ENCODE measurements at regions not wholly inside any gene's neighbourhood (a gene's known extent, or its start where the extent isn't known, plus 50 kb on each side); places are given as distances from the start of the nearest gene placed in this dataset.

DNA sequence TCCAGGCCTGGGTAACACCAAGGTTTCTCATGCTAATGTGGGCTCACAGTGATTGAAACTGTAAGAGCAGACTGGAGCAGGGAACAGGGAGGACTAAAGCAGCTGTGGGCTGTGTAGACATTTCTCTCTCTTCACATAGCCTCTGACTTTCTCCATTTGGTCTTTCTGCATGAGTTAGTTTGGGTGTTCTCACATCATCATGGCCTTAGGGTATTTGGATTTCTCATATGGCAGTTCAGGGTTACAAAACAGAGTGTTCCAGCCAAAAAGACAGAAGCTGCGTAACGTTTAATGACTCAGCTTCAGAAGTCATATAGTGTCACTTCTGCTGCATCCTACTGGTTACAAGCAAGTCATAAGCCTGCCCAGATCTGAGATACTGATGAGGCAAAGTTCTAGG is 52.0 kb upstream of the OSBPL8 start:
- no peak for DNase-seq (ENCODE audit: low read depth)

DNA sequence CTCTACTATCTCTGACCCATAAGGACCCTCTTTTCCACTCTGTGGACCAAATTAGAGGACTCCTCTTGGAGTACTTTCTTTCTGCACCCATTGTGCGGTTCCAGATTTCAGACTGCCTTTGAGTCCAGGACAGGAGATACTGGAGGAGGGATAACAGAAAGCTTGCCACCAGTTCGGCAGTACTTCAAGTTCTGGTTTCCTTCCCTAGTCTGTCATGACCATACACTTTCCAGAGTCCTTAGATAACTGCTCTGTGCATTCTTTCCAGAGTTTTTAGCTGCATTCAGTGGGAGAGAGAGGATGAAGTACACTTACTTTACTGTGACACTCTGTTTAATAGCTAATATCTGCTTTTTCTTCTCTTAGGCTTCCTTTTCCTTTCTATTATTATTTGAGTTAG is 54.8 kb upstream of the OSBPL8 start:
- no peak for DNase-seq (ENCODE audit: low read depth)

DNA sequence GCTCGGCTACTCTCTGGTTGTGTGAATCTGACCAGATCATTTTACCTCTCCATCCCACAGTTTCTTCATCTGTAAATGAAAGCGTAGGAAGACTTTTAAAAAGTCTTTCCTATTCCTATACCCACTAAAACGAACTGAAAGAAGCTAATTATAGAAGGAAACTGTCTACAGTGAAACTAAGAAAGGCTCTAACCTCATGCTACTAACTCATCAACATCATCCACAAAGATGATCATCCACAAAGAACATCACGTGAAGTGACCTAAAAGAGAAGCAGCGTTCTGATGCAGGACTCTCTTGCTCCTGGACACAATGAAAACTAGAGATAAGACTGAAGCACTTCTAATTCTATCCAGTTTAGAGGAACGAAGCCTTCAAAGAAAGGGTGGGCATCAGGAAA is 58.5 kb upstream of the OSBPL8 start:
- DNase-seq (ENCODE audit: low read depth): no peak

DNA sequence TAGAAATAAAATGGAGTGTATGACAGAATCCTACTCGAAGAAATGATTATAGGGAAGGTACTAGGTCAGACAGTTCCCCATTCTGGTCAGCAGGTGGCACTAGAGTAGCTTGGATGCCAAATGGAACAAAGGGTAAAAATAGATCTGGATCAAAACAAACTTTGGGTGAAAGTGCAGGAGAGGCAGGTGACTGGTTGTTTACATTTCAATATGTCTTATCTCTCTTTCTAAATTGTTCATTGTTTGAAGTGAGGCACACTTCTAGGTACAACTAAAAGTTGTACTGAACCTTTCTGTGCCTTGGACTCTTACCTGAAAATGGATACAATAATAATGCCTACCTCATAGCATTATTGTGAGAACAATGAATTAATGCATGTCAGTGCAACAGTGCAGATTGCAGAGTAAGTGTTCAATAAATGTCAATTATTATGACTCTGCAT is 62.0 kb upstream of the OSBPL8 start:
- DNase-seq (ENCODE audit: low read depth): peak; percentile 12

DNA sequence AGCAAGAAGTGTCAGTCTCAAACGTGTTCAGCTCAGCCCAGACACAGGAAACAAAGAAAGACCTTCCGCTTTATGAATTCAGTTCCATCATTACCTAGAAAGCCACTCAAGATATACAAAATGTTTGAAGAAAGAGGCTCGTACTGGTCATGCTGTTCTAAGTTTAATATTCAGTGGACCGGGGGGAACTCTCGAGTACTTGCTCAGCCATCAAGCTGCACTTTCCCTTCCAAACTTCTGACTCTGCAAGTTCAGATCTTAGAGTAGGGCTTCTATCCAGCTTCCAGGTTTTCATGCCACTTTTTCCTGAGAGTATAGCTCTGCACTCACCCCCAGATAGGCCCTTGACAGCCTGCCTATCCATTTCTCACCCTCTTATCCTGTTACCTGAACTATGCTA is 62.8 kb upstream of the OSBPL8 start:
- no peak for DNase-seq (ENCODE audit: low read depth)

DNA sequence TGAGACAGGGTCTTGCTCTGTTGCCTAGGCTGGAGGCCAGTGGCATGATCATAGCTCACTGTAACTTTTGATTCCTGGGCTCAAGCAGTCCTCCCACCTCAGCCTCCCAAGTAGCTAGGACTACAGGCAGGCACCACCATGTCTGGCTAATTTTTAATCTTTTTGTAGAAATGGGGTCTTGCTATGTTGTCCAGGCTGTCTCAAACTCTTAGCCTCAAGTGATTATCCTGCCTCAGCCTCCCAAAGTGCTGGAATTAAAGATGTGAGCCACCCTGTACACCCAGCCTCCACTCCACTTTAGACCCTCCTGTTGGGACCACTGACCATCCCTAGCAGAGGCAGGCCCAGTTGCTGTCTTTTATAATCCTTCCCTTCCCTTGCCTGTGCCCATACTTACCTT is 63.3 kb upstream of the OSBPL8 start:
- DNase-seq (ENCODE audit: low read depth): no peak

DNA sequence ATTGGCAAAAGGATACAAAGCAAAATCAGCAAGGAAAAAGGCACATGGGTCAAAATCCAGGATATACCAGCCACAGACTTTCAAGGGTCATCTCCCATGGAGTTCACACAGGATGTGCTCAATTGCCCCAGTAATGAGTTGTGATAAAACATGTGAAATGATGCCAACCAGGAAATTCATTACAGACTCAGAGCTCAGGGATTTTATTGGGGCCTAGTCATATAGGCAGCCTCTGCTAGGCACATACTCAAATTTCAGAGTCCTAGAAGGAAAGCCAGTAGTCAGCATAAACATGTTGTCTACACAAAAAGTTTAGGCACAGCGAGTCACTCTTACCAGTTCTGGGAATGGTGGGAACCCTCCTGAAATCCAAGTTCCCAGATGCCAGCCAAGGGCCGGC is 64.4 kb upstream of the OSBPL8 start:
- no peak for DNase-seq (ENCODE audit: low read depth)

DNA sequence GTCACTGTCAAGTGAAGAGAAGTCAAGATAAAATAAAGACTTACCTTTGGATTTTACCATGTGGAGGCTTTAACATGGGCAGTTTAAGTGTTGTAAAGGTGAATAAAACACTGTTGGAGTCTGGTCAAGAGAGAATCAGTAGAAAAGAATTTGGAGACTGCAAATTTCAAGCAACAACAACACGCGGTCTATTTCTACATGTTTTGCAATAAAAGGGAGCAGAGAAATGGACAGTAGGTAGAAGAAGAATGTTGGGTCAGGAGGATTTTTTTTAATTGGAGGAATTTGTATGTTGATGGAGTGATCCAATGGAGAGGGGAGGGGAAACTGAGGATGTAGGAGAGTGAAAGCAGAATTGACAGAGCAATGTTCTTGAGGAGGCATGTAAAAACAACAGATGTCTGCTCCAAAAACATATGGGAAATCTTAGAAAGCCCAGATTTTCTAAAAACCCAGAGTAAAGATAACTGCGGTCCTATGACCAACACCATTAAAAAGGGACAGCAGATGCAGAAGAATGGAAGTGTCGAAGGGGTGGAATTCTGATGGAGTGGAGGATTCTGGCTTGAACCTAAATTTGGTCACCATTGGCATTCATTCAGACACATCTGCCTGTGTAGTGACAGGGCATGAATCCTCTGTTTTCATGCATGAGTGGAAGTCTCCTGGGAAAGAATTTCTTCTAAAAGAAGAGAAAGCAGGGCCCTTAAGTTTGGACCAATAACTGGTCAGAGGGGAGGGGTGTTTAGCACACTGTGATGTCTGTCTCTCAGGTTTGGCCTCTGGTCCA is 68.0 kb upstream of the OSBPL8 start:
- DNase-seq (ENCODE audit: low read depth): no peak

DNA sequence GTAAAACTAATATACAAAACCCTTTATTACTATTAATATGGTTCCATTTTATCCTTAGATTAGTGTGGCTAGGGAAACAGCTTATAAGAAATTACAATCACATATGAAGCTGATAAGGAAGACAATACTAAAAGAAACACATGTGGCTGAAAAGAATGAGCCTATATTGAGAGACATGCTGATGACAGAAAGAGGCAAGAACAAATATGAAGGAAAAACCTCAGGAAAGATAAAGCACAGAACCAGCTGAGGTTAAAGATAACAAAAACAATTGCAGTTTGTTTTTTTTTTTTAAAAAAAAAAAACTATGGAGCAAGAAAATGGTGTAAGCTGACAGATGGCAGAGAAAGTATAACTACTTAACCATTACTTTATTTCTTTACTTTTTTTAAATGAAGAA is 69.2 kb upstream of the OSBPL8 start:
- DNase-seq (ENCODE audit: low read depth): no peak

DNA sequence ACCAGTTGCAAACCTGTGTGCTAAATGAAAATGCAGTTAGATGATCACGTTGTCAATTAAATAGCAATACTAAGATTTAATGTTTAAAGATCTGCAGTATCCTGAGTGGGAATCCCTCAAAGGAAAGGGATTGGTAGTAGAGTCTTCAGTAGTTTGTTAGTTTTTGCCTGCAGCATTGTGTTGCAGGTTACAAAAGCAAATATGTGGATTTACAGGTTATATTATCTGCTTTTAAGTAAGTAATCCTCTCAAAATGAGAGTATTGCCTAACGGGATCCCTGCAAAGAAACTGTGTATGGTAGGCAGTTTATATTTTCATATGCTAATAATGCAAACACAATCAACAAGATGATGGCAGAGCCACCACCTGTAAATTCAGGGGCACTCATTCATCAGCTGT is 72.2 kb upstream of the OSBPL8 start:
- DNase-seq (ENCODE audit: low read depth): no peak

DNA sequence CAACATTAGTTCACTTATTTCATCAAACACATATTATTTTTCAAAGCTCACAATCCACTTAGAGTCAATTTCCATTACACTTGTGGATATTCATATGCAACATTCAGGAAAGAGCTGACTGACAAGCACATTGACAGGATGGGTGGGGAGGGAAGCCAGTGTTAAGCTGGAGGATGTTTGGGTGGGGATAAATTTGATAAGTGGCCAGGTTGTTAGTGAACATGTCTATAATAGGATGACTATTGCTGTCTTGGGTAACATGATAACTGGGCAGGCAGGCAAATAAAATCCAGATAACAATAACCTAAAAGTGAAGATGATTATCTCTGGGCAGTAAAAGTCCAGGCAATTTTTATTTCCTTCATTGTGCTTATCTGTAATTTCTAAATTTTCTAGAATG is 73.8 kb upstream of the OSBPL8 start:
- DNase-seq (ENCODE audit: low read depth): no peak

DNA sequence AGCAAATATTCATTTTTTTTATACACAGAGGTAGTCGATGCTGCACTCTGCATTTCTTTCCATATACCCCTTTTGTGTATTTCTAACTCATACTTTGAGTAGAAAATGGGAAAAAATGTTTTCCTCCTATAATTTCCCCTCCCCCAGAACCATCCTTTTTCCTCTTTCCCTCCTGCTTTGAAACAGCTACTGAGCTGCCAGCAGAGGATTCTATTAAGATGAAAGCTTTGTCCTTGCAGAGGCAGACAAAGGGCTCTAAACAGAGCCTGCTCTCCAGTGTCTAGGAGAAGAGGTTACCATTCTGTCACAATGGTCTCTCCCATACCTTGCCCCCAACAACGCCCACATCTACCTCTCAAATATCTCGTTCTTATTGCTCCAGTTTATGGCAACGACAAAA is 74.6 kb upstream of the OSBPL8 start:
- no peak for DNase-seq (ENCODE audit: low read depth)

DNA sequence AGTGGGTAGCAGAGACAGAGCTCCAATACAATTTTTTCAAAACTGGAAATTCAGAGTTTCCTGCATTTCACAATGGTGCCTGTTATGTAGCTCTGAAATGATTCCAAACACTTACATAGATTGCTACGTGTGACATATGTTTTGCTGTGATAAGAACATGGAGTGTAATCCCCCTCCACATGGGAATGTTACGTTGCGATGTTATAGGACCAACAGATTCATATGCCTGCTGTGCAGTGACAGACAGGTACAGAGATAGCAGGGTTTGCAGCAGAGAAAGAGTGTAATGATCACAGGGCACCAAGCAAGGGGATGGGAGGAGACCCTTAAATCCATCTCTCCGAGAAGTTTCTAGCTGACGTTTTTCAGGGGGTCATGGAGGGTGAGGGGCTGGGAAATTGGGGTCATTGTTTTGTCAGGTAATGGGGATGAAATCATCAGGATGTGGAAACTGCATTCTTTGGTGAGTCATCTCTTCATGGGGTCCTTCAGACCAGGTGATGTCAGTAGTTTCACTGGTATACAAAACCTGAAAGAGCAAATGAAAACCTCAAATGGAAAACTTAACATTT is 76.6 kb upstream of the OSBPL8 start:
- no peak for DNase-seq (ENCODE audit: low read depth)

DNA sequence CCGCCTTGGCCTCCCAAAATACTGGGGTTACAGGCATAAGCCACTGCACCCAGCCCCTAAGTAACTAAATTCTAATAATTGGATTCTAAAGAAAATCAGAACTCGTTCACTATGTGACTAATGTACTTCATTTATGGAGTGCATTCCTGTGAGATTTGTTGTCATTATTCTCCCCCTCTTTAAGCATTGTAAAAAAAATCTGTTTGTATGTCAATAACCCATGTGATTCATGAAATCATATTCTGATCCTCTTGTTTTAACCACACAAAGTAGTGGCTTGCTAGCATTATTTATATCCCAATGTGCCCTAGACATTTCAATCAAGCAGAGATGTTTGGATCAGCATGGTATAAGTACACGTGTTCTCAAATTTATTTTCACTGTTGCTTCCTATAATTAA is 78.2 kb upstream of the OSBPL8 start:
- DNase-seq (ENCODE audit: low read depth): no peak

DNA sequence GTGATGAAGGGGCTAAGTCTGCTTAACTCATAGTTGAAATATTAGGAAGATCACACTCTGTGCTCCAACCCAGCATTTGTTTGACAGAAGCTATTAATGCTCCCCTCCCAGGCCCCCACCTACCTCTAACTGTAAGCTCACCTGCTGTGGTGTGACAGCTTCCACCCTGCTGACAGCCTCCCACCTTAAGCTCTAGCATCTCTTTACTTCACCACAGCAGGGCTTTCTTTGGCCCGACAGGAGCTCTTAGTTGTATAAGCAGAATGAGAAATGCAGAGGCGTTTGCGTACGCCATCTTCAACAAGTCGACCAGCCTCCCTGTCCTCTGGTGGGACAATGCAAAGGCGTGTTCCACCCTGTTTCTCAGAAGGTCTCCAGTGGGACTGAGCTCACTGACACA is 80.1 kb upstream of the OSBPL8 start:
- no peak for DNase-seq (ENCODE audit: low read depth)

DNA sequence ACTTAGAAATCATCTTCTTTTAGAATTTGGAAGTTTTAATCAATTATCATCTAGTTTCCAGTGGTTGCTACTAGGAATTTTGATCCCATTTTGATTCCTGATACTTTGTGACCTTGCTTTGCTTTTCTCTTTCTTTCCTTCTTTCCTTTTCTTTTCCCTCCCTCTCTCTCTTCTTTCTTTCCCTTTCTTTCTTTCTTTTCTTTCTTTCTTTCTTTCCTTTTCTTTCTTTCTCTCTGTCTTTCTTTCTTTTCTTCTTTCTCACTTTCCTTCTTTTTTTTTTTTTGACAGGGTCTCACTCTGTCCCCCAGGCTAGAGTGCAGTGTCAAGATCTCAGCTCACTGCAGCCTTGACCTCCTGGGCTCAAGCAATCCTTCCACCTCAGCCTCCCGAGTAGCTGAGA is 81.5 kb upstream of the OSBPL8 start:
- DNase-seq (ENCODE audit: low read depth): no peak

DNA sequence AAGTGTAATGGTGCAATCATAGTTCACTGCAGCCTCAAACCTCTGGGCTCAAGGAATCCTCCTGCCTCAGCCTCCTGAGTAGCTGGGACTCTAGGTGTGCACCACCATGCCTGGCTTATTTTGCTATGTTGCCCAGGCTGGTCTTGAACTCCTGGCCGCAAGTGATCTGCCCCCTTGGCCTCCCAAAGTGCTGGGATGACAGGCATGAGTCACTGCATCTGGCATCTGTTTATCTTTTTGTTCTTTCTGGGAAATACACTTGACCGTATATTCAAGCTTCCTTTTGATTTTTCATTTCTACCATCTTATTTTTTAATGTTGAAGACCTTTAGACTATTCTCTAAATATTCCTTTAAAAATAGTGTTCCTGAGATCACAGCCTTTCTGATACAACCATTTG is 82.4 kb upstream of the OSBPL8 start:
- DNase-seq (ENCODE audit: low read depth): no peak

DNA sequence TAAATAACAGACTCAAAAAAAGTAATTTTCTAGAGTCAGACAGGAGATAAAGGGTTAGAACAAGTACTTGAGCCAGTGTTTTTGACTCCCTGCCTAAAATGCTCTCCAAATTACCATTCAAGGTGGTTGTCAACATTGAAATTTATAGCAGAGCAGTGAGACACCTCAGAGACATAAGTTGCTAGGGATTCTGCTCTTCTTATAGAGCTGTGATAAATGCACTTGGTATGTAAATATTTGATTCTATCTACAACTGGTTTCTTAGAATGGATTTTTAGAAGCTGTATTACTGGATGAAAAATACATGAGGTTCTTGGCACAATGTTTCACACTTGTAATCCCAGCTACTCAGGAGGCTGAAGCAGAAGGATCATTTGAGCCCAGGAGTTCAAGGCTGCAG is 83.9 kb upstream of the OSBPL8 start:
- DNase-seq (ENCODE audit: low read depth): no peak

DNA sequence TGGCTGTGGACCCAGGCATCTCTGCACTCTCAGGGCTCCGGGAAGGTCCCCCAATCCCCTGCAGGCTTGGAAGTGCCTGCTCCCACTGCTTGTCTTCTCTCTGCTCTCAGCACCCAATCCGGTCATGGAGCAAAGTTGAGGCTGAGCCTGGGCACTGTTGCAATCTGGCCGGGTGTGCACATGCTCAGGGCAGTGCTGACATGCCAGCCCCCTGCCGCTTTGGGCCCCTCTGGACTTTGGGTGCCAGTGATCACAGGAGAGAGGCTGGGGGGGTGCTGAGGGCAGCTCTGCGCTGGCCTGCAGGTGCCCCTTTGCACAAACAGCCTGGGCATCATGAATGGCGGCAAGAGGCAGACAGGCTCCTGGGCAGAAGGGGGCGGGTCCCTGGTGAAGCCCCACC is 85.4 kb upstream of the OSBPL8 start:
- no peak for DNase-seq (ENCODE audit: low read depth)

DNA sequence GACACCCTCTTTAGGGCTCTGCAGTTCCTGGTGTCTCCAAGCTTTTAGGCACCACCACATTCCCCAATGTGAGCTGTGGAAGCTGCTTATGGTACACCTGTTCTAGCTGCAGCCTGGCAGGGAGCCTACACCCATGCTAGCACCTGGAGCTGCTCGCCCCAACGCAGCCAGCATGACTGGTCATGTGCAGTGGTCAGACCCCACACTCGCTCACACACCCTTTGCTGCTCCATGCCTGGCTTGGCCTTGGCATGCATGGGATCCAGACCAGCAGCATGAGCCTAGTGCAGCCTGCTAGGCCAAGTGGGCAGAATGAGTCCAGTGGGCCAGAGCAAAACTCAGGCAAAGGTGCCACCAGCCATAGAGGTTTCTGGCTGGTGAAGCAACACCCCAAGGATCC is 86.4 kb upstream of the OSBPL8 start:
- no peak for DNase-seq (ENCODE audit: low read depth)

DNA sequence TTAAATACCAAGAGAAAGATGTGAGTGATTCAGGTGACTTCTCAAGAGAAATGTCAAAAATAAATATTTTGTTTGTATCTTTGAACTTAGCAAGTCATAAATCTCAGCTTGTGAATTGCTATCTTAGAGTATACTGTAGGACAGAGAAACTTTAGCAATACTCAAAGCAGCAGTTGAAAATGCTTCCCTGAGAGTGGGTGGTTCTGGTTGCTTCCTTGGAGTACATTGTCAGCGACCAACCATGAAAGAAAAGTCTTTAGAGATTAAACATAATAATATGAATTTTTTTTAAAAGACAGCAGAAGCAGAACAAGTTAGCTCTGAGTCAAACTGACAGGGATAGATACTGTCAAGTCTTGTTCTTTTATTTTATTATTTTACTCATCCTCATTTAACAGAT is 86.8 kb upstream of the OSBPL8 start:
- DNase-seq (ENCODE audit: low read depth): no peak

DNA sequence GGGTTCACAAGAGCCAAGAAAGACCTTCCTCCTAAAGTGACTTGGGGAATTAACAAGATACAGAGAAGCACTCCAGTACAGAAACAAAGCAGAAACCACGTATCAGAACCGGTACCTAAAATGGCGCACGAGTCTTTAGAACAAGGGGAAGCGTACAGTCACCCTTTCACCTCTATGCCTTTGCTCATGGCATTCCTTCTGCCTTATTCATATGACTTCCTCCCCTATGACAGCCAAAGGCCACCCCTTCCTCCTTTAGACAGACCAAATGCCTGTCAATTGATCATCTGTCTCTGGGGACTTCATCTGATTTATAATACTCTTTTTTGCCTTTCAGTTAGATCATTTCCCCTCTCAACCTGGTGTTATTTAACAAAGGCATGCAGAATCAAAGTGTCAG is 89.5 kb upstream of the OSBPL8 start:
- no peak for DNase-seq (ENCODE audit: low read depth)

DNA sequence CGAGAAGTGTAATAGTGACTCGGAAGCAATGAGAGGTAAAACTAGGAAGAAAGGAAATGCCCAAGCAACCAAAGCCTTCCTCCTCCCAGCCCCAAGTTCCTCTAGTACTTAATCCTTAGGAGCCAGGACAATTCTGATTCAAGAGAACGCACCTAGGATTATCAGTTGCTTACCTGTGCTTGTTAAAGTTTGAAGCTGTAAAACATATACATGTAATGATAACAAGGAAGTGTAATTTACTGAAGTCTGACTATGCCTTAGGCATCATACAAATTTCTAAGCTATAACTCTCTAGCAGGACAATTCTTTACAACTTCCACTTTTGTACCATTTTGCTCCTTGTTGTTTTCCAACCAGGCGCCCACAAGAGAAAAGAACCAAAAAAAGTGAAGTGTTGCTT is 92.8 kb upstream of the OSBPL8 start:
- DNase-seq (ENCODE audit: low read depth): no peak

DNA sequence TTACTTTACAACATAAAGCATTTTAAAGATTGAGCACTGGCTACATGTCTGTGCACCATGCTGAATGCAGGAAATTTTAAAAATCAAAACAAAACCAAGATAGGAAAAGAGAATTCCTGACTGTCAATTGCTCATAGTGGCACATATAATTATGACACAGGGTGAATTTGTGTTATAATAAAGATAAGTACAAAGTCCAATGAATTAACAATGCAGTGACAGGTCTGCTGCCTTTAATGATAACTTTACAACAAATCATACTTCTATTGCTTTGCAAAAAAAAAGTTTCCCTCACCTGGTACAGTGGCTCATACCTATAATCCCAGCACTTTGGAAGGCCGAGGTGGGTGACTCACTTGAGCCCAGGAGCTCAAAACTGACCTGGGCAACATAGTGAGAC is 93.8 kb upstream of the OSBPL8 start:
- no peak for DNase-seq (ENCODE audit: low read depth)

Data from stimulated activated CD8-positive, alpha-beta memory T cell treated with anti-CD3 and anti-CD28 coated beads, Interleukin-12 subunit alpha, Interleukin-12 subunit beta, amount 100 ng/mL, for 4 hours (primary cell).